MCF 10A (cell line): ENCODE measurements at regions not wholly inside any gene's neighbourhood (a gene's known extent, or its start where the extent isn't known, plus 50 kb on each side); places are given as distances from the start of the nearest gene placed in this dataset.
A peak's percentile ranks its signal among the peaks of the same experiment; 100 is the strongest.

Source experiments
- BruUV-seq: library from RNA; stranded (reverse); fragments of 400-500 nt; replicated peaks from 2 replicates; lab custom pipeline; 2021; lab: Mats Ljungman, UMichigan
- CTCF ChIA-PET: fragments of 300-600 bp; sonication (Branson Sonifier 250); formaldehyde crosslinking; extraction: SDS; loops from one replicate; lab custom pipeline; 2021; ENCODE audit warnings: antibody characterized with exemption, inconsistent platforms; lab: Yijun Ruan, JAX
- POLR2A ChIA-PET: fragments of 300-600, 350-650 bp; sonication (Branson Sonifier 250); formaldehyde crosslinking; extraction: SDS; loops from one replicate; lab custom pipeline; 2020; ENCODE audit warnings: antibody characterized with exemption, inconsistent platforms; lab: Yijun Ruan, JAX
- DNase-seq: peaks from one replicate; pipeline ENCODE4 v3.0.0-alpha.2; 2018; ENCODE audit not compliant: unreplicated experiment
- H3K27ac Mint-ChIP-seq: one replicate; pipeline ENCODE4 v1.8.0; 2022; ENCODE audit warnings: mild to moderate bottlenecking, low read depth, mixed read lengths; ENCODE audit not compliant: unreplicated experiment
- H3K27me3 Mint-ChIP-seq: one replicate; pipeline ENCODE4 v1.8.0; 2022; ENCODE audit warnings: mixed read lengths; ENCODE audit not compliant: insufficient read depth, unreplicated experiment
- H3K36me3 Mint-ChIP-seq: one replicate; pipeline ENCODE4 v1.8.0; 2022; ENCODE audit warnings: mild to moderate bottlenecking, moderate library complexity, mixed read lengths; ENCODE audit not compliant: insufficient read depth, unreplicated experiment
- H3K4me1 Mint-ChIP-seq: one replicate; pipeline ENCODE4 v1.8.0; 2022; ENCODE audit warnings: mixed read lengths; ENCODE audit not compliant: insufficient read depth, unreplicated experiment
- H3K4me3 Mint-ChIP-seq: one replicate; pipeline ENCODE4 v1.8.0; 2022; ENCODE audit warnings: mild to moderate bottlenecking, moderate library complexity, mixed read lengths; ENCODE audit not compliant: unreplicated experiment
- H3K9me3 Mint-ChIP-seq: one replicate; pipeline ENCODE4 v1.8.0; 2022; ENCODE audit warnings: mixed read lengths; ENCODE audit not compliant: unreplicated experiment
- CTCF ChIP-seq: fragments of 200-600 bp; IDR thresholded peaks from one replicate; pipeline ENCODE4 v1.8.0; 2022; ENCODE audit warnings: antibody characterized with exemption, mild to moderate bottlenecking; ENCODE audit not compliant: unreplicated experiment
- intact Hi-C: fragments of 100-400 bp; cut with micrococcal nuclease; formaldehyde crosslinking; loops from 2 replicates; pipeline ENCODE4 v1.14.1; 2022

DNA sequence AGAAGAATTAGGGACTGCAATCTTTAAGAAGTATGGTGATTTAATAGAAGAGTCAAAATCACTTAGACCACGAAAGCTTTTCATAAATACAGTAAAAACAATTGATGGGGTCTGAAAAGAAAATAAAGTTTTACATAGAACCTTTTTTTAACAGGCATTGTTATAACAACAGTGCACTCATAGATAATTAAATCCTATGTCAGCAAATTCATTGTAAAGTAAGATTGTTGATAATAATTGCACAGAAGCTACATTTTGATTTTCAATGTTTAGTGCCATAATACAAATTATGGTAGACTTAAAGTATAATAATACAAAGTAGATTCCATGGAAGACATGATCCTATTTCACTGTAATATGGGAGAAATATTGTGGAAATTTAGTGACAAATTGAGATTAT lies 130.7 kb upstream of the FSIP2 start:
- CTCF ChIA-PET: no interaction called here
- Mint-ChIP-seq H3K27ac (no peak overlapping the region), H3K27me3 (no peaks in the 10 kb centered on the region), H3K4me1 (peaks cover 7% of the 10 kb centered on the region), H3K36me3 (no peaks in the 10 kb centered on the region), H3K9me3 (no peaks in the 10 kb centered on the region), H3K4me3 (no peak overlapping the region)
- no peak for TF ChIP-seq CTCF
- no peak for DNase-seq
- POLR2A ChIA-PET: interaction anchor here (0.6 kb wide), 2 partner anchors 139 to 256 kb away, joined by 3 read pairs; no protein-coding TSS in a partner anchor
- no TSS peak for BruUV-seq
- intact Hi-C loops: loop anchor here (1.0 to 5.0 kb wide), 3 partner anchors 317 to 1034 kb away; no protein-coding TSS in a partner anchor

DNA sequence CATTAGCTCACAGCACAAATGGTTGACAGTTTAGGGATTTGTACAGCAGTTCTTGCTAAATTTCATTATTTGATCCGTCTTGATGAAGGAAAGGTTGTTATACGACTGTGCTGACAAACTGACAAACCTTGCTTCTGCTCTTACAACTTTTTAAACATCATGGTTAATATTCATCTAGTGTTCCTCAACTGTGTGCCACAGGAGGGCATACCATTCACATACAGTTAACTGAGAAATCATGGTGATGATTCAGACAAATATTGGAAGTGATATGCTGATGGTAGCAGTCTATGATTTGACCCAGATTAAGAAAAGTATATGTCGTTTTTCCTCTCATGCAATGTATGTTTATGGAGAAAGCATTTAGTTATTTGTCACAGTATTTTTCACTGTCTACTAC lies 129.8 kb upstream of the FSIP2 start:
- BruUV-seq: no TSS peak
- Mint-ChIP-seq H3K27me3 (no peaks in the 10 kb centered on the region), H3K9me3 (no peaks in the 10 kb centered on the region), H3K27ac (no peak overlapping the region), H3K4me1 (peaks cover 7% of the 10 kb centered on the region), H3K36me3 (no peaks in the 10 kb centered on the region), H3K4me3 (no peak overlapping the region)
- TF ChIP-seq CTCF: peak; percentile 42
- POLR2A ChIA-PET: no interaction called here
- CTCF ChIA-PET: interaction anchor here (0.6 to 1.4 kb wide), 7 partner anchors 49 to 1034 kb away, joined by 3 to 4 read pairs (median 4); no protein-coding TSS in a partner anchor
- intact Hi-C loops: loop anchor here (1.0 to 5.0 kb wide), 4 partner anchors 317 to 1034 kb away; no protein-coding TSS in a partner anchor
- DNase-seq: peak; percentile 45

DNA sequence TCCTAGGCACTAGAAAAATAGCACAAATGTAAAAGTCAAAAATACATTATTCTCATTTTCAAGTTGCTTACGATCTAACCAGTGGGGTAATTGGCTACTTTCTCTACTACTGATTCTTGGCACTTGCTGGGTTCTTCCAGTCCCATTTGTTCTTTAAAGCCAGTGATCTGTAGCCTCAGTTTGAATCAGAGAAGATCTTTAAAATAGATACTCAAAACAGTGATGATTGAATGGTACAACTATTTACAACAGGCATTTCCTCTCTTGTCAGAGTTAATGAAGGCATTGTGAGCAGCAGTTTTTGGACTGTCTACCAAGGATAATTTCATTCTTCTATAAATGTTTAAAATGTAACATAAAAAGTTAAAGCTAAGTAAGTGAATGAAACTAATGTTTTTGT lies 128.3 kb upstream of the FSIP2 start:
- Mint-ChIP-seq H3K4me3 (no peak overlapping the region), H3K4me1 (peaks cover 7% of the 10 kb centered on the region), H3K27me3 (no peaks in the 10 kb centered on the region), H3K27ac (no peak overlapping the region), H3K9me3 (no peaks in the 10 kb centered on the region), H3K36me3 (no peaks in the 10 kb centered on the region)
- no peak for TF ChIP-seq CTCF
- DNase-seq: no peak
- no TSS peak for BruUV-seq
- ChIA-PET POLR2A (no interaction called here), CTCF (interaction anchor here (0.6 to 1.8 kb wide), 5 partner anchors 9 to 876 kb away, joined by 3 to 6 read pairs (median 3); partner anchors contain the start of gene ZC3H15)
- intact Hi-C loops: no loop called here

GRCh38 chr2:185618625-185619024 lies 120.0 kb upstream of the FSIP2 start:
- no peaks in the 10 kb centered on the region for H3K36me3 Mint-ChIP-seq
- ChIA-PET POLR2A (no interaction called here), CTCF (interaction anchor here (0.5 to 1.0 kb wide), 2 partner anchors 18 to 993 kb away, joined by 4 to 5 read pairs; no protein-coding TSS in a partner anchor)
- no peak overlapping the region for H3K4me3 Mint-ChIP-seq
- no peaks in the 10 kb centered on the region for H3K27me3 Mint-ChIP-seq
- no peak overlapping the region for H3K27ac Mint-ChIP-seq
- no peak for TF ChIP-seq CTCF
- H3K9me3 Mint-ChIP-seq: peaks cover 7% of the 10 kb centered on the region
- peak; percentile 13 for DNase-seq
- no TSS peak for BruUV-seq
- intact Hi-C loops: no loop called here
- peaks cover 6% of the 10 kb centered on the region for H3K4me1 Mint-ChIP-seq
